Coronary artery (tissue), 2 donors: ENCODE measurements at regions not wholly inside any gene's neighbourhood (a gene's known extent, or its start where the extent isn't known, plus 50 kb on each side); places are given as distances from the start of the nearest gene placed in this dataset.
"Not testable (repeated sequence)": the region's sequence is repeated elsewhere in the genome, so short reads cannot be mapped to it uniquely, and the experiment has no call there.

ENCODE experiments used
- DNase-seq: peaks from one replicate; pipeline ENCODE4 v3.0.0-alpha.2; 2017; ENCODE audit warnings: low spot score
- H3K27ac ChIP-seq, 2 donors: fragments of 200-600 bp; sonication (generic); one replicate each; pipeline ENCODE4 v1.5.1; 2016 to 2019
- H3K4me3 ChIP-seq: fragments of 200-600 bp; sonication (generic); 2 replicates; pipeline ENCODE4 v1.5.1; 2016; ENCODE audit warnings: mild to moderate bottlenecking, moderate library complexity
- CTCF ChIP-seq: fragments of 200-600 bp; sonication (generic); IDR thresholded peaks from one replicate; pipeline ENCODE4 v1.5.1; 2019; ENCODE audit warnings: antibody characterized with exemption

- DNase-seq = no peak
- H3K27ac ChIP-seq = no peak overlapping the region
- no peak for TF ChIP-seq CTCF
- H3K4me3 ChIP-seq = no peak overlapping the region
These were observed 1198.6 kb downstream of the GATA3 start for GRCh38 chr10:9253121-9253520.

GRCh38 chr10:9254353-9254752, 1199.9 kb downstream of the GATA3 start:
- DNase-seq = no peak
- no peak overlapping the region for H3K4me3 ChIP-seq
- no peak overlapping the region for H3K27ac ChIP-seq
- no peak for TF ChIP-seq CTCF

GRCh38 chr10:9260690-9261089, 1206.2 kb downstream of the GATA3 start:
- H3K4me3 ChIP-seq = no peak overlapping the region
- DNase-seq = no peak
- TF ChIP-seq CTCF = no peak
- no peak overlapping the region for H3K27ac ChIP-seq

GRCh38 chr10:9262770-9263169, 1208.3 kb downstream of the GATA3 start:
- no peak for TF ChIP-seq CTCF
- DNase-seq = no peak
- no peak overlapping the region for H3K4me3 ChIP-seq
- no peak overlapping the region for H3K27ac ChIP-seq

- H3K27ac ChIP-seq = no peak overlapping the region
- no peak for TF ChIP-seq CTCF
- no peak overlapping the region for H3K4me3 ChIP-seq
- DNase-seq = no peak
These were observed 1213.7 kb downstream of the GATA3 start for GRCh38 chr10:9268176-9268575.

- not testable (repeated sequence) for H3K4me3 ChIP-seq, DNase-seq, H3K27ac ChIP-seq
These were observed 1218.8 kb downstream of the GATA3 start for GRCh38 chr10:9273126-9273833.

- DNase-seq = no peak
- Histone ChIP-seq H3K27ac (no peak overlapping the region), H3K4me3 (no peak overlapping the region)
- no peak for TF ChIP-seq CTCF
These were observed 1219.8 kb downstream of the GATA3 start for GRCh38 chr10:9274206-9274755.
